Ovary (tissue), 3 donors: ENCODE measurements at regions not wholly inside any gene's neighbourhood (a gene's known extent, or its start where the extent isn't known, plus 50 kb on each side); places are given as distances from the start of the nearest gene placed in this dataset.

ENCODE experiments used
- EP300 ChIP-seq: sonication (generic); formaldehyde crosslinking; IDR thresholded peaks from one replicate; pipeline ENCODE4 v1.6.1; 2017; ENCODE audit warnings: antibody characterized with exemption
- POLR2A ChIP-seq: fragments of 450-650 bp; IDR thresholded peaks from one replicate; pipeline ENCODE4 v1.6.1; 2017; ENCODE audit warnings: antibody characterized with exemption, mild to moderate bottlenecking, moderate library complexity
- TF ChIP-seq, protein P1 (sequence below), 3 donors: fragments of 450-650 bp in 2 of 3; fragments of 200-600 bp in 1 of 3; IDR thresholded peaks; one replicate each; pipeline versions ENCODE4 v1.5.1 to v1.8.0; 2016 to 2022; ENCODE audit warnings: antibody characterized with exemption in 3 of 3, mild to moderate bottlenecking in 1 of 3
- donor health status: DM: no; HTN: no; CAD: no.

DNA sequence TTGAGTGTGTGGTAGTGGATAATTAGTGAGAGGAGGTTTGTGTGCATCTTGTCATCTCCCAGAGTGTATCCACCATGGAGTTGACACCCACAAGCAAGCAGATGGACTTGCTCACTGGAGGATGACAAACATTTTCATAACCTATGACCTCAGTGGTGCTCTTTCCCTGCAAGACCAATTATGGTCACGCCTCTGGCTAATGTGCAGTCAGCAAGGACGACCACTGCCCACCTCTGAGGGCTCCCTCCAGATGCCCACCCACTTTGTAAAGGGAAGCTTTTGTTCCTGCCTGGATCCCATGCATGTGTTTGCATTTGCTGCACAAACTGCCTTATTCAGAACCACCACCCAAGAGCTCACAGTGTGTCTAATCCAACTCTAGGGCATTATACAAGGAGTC is 982.8 kb downstream of the TMEM121 start:
- TF ChIP-seq, protein P1, sequence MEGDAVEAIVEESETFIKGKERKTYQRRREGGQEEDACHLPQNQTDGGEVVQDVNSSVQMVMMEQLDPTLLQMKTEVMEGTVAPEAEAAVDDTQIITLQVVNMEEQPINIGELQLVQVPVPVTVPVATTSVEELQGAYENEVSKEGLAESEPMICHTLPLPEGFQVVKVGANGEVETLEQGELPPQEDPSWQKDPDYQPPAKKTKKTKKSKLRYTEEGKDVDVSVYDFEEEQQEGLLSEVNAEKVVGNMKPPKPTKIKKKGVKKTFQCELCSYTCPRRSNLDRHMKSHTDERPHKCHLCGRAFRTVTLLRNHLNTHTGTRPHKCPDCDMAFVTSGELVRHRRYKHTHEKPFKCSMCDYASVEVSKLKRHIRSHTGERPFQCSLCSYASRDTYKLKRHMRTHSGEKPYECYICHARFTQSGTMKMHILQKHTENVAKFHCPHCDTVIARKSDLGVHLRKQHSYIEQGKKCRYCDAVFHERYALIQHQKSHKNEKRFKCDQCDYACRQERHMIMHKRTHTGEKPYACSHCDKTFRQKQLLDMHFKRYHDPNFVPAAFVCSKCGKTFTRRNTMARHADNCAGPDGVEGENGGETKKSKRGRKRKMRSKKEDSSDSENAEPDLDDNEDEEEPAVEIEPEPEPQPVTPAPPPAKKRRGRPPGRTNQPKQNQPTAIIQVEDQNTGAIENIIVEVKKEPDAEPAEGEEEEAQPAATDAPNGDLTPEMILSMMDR (IDR thresholded peaks at IDR 0.05) = no peak
- TF ChIP-seq EP300 = no peak
- no peak for TF ChIP-seq POLR2A
